Skin of body (tissue), 1 donor: ENCODE measurements at regions not wholly inside any gene's neighbourhood (a gene's known extent, or its start where the extent isn't known, plus 50 kb on each side); places are given as distances from the start of the nearest gene placed in this dataset.

Source experiments
- DNase-seq: peaks from one replicate; lab custom pipeline; 2025; lab: John Stamatoyannopoulos, UW

- DNase-seq = no peak
Observed at GRCh38 chr9:11469745-11470144, 856.9 kb upstream of the PTPRD start.

- no peak for DNase-seq
Observed at GRCh38 chr9:11471321-11471720, 858.5 kb upstream of the PTPRD start.

GRCh38 chr9:11500780-11501179 is 888.0 kb upstream of the PTPRD start:
- no peak for DNase-seq

GRCh38 chr9:11506980-11507379 is 894.2 kb upstream of the PTPRD start:
- DNase-seq = no peak

GRCh38 chr9:11537566-11537965 is 924.8 kb upstream of the PTPRD start:
- DNase-seq = no peak

- no peak for DNase-seq
Observed at GRCh38 chr9:11542781-11543180, 930.0 kb upstream of the PTPRD start.

GRCh38 chr9:11546231-11546630 is 933.4 kb upstream of the PTPRD start:
- no peak for DNase-seq

GRCh38 chr9:11549311-11549794 is 936.6 kb upstream of the PTPRD start:
- no peak for DNase-seq

GRCh38 chr9:11551106-11551505 is 938.3 kb upstream of the PTPRD start:
- no peak for DNase-seq

- no peak for DNase-seq
Observed at GRCh38 chr9:11558043-11558442, 945.2 kb upstream of the PTPRD start.

GRCh38 chr9:11559001-11559776 is 946.4 kb upstream of the PTPRD start:
- DNase-seq = no peak

GRCh38 chr9:11577522-11577921 is 964.7 kb upstream of the PTPRD start:
- no peak for DNase-seq

- DNase-seq = peak; percentile 1
Observed at GRCh38 chr9:11595756-11596155, 983.0 kb upstream of the PTPRD start.

- DNase-seq = no peak
Observed at GRCh38 chr9:11618241-11618805, 1005.5 kb upstream of the PTPRD start.

- DNase-seq = no peak
Observed at GRCh38 chr9:11632691-11633090, 1019.9 kb upstream of the PTPRD start.

GRCh38 chr9:11646831-11647230 is 1034.0 kb upstream of the PTPRD start:
- no peak for DNase-seq

- no peak for DNase-seq
Observed at GRCh38 chr9:11653867-11654266, 1039.3 kb upstream of the TYRP1 start.

- no peak for DNase-seq
Observed at GRCh38 chr9:11663913-11664312, 1029.3 kb upstream of the TYRP1 start.

GRCh38 chr9:11676821-11677220 is 1016.4 kb upstream of the TYRP1 start:
- no peak for DNase-seq

- DNase-seq = no peak
Observed at GRCh38 chr9:11686733-11687132, 1006.5 kb upstream of the TYRP1 start.

- DNase-seq = no peak
Observed at GRCh38 chr9:11697126-11697525, 996.1 kb upstream of the TYRP1 start.

GRCh38 chr9:11701706-11702105 is 991.5 kb upstream of the TYRP1 start:
- no peak for DNase-seq

- DNase-seq = no peak
Observed at GRCh38 chr9:11702548-11702947, 990.6 kb upstream of the TYRP1 start.
